Ovary (tissue), 7 donors: ENCODE measurements at regions not wholly inside any gene's neighbourhood (a gene's known extent, or its start where the extent isn't known, plus 50 kb on each side); places are given as distances from the start of the nearest gene placed in this dataset.

Source experiments
- DNase-seq, 5 donors: peaks; one replicate each; pipeline ENCODE4 v3.0.0-alpha.2; 2019 to 2020
- H3K27ac ChIP-seq, 2 donors: fragments of 200-600 bp; one replicate each; pipeline versions ENCODE4 v1.5.1 to v1.8.0; 2019 to 2022
- H3K27me3 ChIP-seq: fragments of 200-600 bp; one replicate; pipeline ENCODE4 v1.8.0; 2022
- H3K36me3 ChIP-seq: fragments of 200-600 bp; sonication (generic); one replicate; pipeline ENCODE4 v1.5.1; 2019
- H3K4me1 ChIP-seq: one replicate; pipeline ENCODE4 v1.8.1; 2013; ENCODE audit warnings: mild to moderate bottlenecking, moderate library complexity; ENCODE audit not compliant: insufficient read depth
- H3K4me3 ChIP-seq: fragments of 200-600 bp; sonication (generic); one replicate; pipeline ENCODE4 v1.5.1; 2017
- H3K9me3 ChIP-seq, 2 donors: fragments of 200-600 bp in 1 of 2; sonication (generic) in 1 of 2; one replicate each; pipeline versions ENCODE4 v1.5.1 to v1.8.1; 2013 to 2019; ENCODE audit warnings: mild to moderate bottlenecking in 1 of 2, moderate library complexity in 1 of 2
- CTCF ChIP-seq, 3 donors: fragments of 450-650 bp in 2 of 3; fragments of 200-600 bp in 1 of 3; IDR thresholded peaks; one replicate each; pipeline versions ENCODE4 v1.5.1 to v1.8.0; 2016 to 2022; ENCODE audit warnings: antibody characterized with exemption in 3 of 3, mild to moderate bottlenecking in 1 of 3
- EP300 ChIP-seq: sonication (generic); formaldehyde crosslinking; IDR thresholded peaks from one replicate; pipeline ENCODE4 v1.6.1; 2017; ENCODE audit warnings: antibody characterized with exemption
- POLR2A ChIP-seq: fragments of 450-650 bp; IDR thresholded peaks from one replicate; pipeline ENCODE4 v1.6.1; 2017; ENCODE audit warnings: antibody characterized with exemption, mild to moderate bottlenecking, moderate library complexity
- WGBS, 3 donors: extraction: QIAGEN DNeasy Blood & Tissue Kit in 1 of 3; methylation state at CpG; one replicate each; pipeline versions ENCODE4 v1.1.5 to v1.1.7; 2013 to 2017; 5-methylcytosine and 5-hydroxymethylcytosine counted together
- intact Hi-C, 4 donors: fragments of 100-400 bp; cut with DNase I; formaldehyde crosslinking; loops; one replicate each; pipeline versions ENCODE4 v1.11.0 to v1.15.1; 2022 to 2023
- donor health status: DM: no; HTN: no; CAD: no; lungs with moderate emphysema.
- donor health status: DM: no; HTN: no; CAD: no.
- donor health status: Bipolar disorder and iron deficiency.
- donor health status: DM: no; HTN: no; CAD: no.
- donor health status: DM: yes; HTN: yes; CAD: no.

GRCh38 chr20:11642866-11643265, 274.8 kb upstream of the BTBD3 start:
- Histone ChIP-seq H3K27ac (no peak overlapping the region), H3K4me1 (no peaks in the 10 kb centered on the region), H3K36me3 (no peaks in the 10 kb centered on the region), H3K4me3 (no peak overlapping the region), H3K9me3 (no peaks in the 10 kb centered on the region), H3K27me3 (no peaks in the 10 kb centered on the region)
- 80 to 92% (median 89%) methylated on average over 3 of the region's 3 CpGs for WGBS, 3 donors
- no peak for DNase-seq
- TF ChIP-seq EP300 (no peak), CTCF (IDR thresholded peaks at IDR 0.05) (no peak), POLR2A (no peak)
- intact Hi-C loops = no loop called here

- no peaks in the 10 kb centered on the region for H3K36me3 ChIP-seq
- H3K4me1 ChIP-seq = no peaks in the 10 kb centered on the region
- no peak overlapping the region for H3K4me3 ChIP-seq
- WGBS, 3 donors = 90 to 98% (median 93%) methylated on average over 3 to 6 of the region's 6 CpGs
- no peaks in the 10 kb centered on the region for H3K9me3 ChIP-seq
- no peak overlapping the region for H3K27ac ChIP-seq
- intact Hi-C loops = no loop called here
- H3K27me3 ChIP-seq = no peaks in the 10 kb centered on the region
- DNase-seq = no peak
- no peak for TF ChIP-seq CTCF (IDR thresholded peaks at IDR 0.05)
- no peak for TF ChIP-seq POLR2A
- no peak for TF ChIP-seq EP300
These were observed 271.3 kb upstream of the BTBD3 start for GRCh38 chr20:11646359-11646758.

GRCh38 chr20:11650566-11650965, 267.1 kb upstream of the BTBD3 start:
- TF ChIP-seq CTCF (IDR thresholded peaks at IDR 0.05) (no peak), EP300 (no peak), POLR2A (no peak)
- 82 to 85% (median 83%) methylated on average over 2 of the region's 2 CpGs for WGBS, 3 donors

GRCh38 chr20:11651138-11651537, 266.6 kb upstream of the BTBD3 start:
- 14 to 22% (median 15%) methylated on average over 2 of the region's 2 CpGs for WGBS, 3 donors
- no peaks in the 10 kb centered on the region for H3K9me3 ChIP-seq
- intact Hi-C loops = no loop called here
- no peaks in the 10 kb centered on the region for H3K4me1 ChIP-seq
- no peak for TF ChIP-seq EP300
- TF ChIP-seq POLR2A = no peak
- no peak for TF ChIP-seq CTCF (IDR thresholded peaks at IDR 0.05)
- H3K27ac ChIP-seq = no peak overlapping the region
- H3K4me3 ChIP-seq = no peak overlapping the region
- H3K36me3 ChIP-seq = no peaks in the 10 kb centered on the region
- DNase-seq = no peak
- H3K27me3 ChIP-seq = no peaks in the 10 kb centered on the region

More at GRCh38 chr20:11650566-11650965, 267.1 kb upstream of the BTBD3 start:
- Histone ChIP-seq H3K27me3 (no peaks in the 10 kb centered on the region), H3K4me3 (no peak overlapping the region), H3K9me3 (no peaks in the 10 kb centered on the region), H3K4me1 (no peaks in the 10 kb centered on the region), H3K36me3 (no peaks in the 10 kb centered on the region), H3K27ac (no peak overlapping the region)
- intact Hi-C loops = no loop called here
- no peak for DNase-seq

GRCh38 chr20:11651647-11652046, 266.0 kb upstream of the BTBD3 start:
- DNase-seq = no peak
- H3K4me1 ChIP-seq = no peaks in the 10 kb centered on the region
- H3K27ac ChIP-seq = no peak overlapping the region
- TF ChIP-seq EP300 (no peak), CTCF (IDR thresholded peaks at IDR 0.05) (no peak), POLR2A (no peak)
- no peaks in the 10 kb centered on the region for H3K9me3 ChIP-seq
- H3K27me3 ChIP-seq = no peaks in the 10 kb centered on the region
- no peaks in the 10 kb centered on the region for H3K36me3 ChIP-seq
- H3K4me3 ChIP-seq = no peak overlapping the region
- intact Hi-C loops = no loop called here
